IMR-90 (cell line): ENCODE measurements at regions not wholly inside any gene's neighbourhood (a gene's known extent, or its start where the extent isn't known, plus 50 kb on each side); places are given as distances from the start of the nearest gene placed in this dataset.

Experiments
- ATAC-seq: fragments of 200-7000 bp; cut with Tn5 transposase; 2 replicates; pipeline ENCODE4 v1.9.1; 2020; ENCODE audit warnings: low read depth, mild to moderate bottlenecking, moderate library complexity
- BruUV-seq: library from RNA; stranded (reverse); fragments of 400-500 nt; replicated peaks from 2 replicates; lab custom pipeline; 2021; lab: Mats Ljungman, UMichigan
- CTCF ChIA-PET: fragments of 300-600 bp; formaldehyde crosslinking; extraction: SDS; loops from one replicate; lab custom pipeline; 2021; ENCODE audit warnings: antibody characterized with exemption; lab: Yijun Ruan, JAX
- POLR2A ChIA-PET: fragments of 300-600 bp; sonication (Branson Sonifier 250); formaldehyde crosslinking; loops from one replicate; lab custom pipeline; 2022; ENCODE audit warnings: antibody characterized with exemption; ENCODE audit not compliant: unreplicated experiment; lab: Charles Lee
- DNase-seq: peaks from one replicate; pipeline ENCODE4 v3.0.0; 2013
- H2AFZ ChIP-seq: replicated peaks from 2 replicates; pipeline ENCODE3; 2013; ENCODE audit warnings: low read length, mild to moderate bottlenecking; ENCODE audit not compliant: poor library complexity
- H2AK5ac ChIP-seq: 2 replicates; pipeline ENCODE4 v1.6.1; 2013; ENCODE audit warnings: low read depth, low read length, inconsistent platforms
- H2AK9ac ChIP-seq: replicated peaks from 2 replicates; pipeline ENCODE3; 2013; ENCODE audit warnings: mild to moderate bottlenecking, low read depth, low read length, moderate library complexity; ENCODE audit not compliant: poor library complexity
- H2BK120ac ChIP-seq: 2 replicates; pipeline ENCODE4 v1.6.1; 2013; ENCODE audit warnings: low read depth, low read length, inconsistent platforms
- H2BK15ac ChIP-seq: 3 replicates; pipeline ENCODE4 v1.6.1; 2013; ENCODE audit warnings: low read depth, low read length, inconsistent platforms
- H2BK20ac ChIP-seq: 2 replicates; pipeline ENCODE4 v1.6.1; 2013; ENCODE audit warnings: low read depth, mild to moderate bottlenecking, inconsistent platforms, low read length, moderate library complexity
- H2BK5ac ChIP-seq: 2 replicates; pipeline ENCODE4 v1.6.1; 2013; ENCODE audit warnings: mild to moderate bottlenecking, low read depth, low read length, inconsistent platforms; ENCODE audit not compliant: poor library complexity, severe bottlenecking
- H3K14ac ChIP-seq: replicated peaks from 2 replicates; pipeline ENCODE4 v1.6.1; 2013; ENCODE audit warnings: low read depth, low read length, inconsistent platforms
- H3K18ac ChIP-seq: 2 replicates; pipeline ENCODE4 v1.6.1; 2013; ENCODE audit warnings: low read depth, low read length, control low read depth
- H3K23ac ChIP-seq: 2 replicates; pipeline ENCODE4 v1.6.1; 2013; ENCODE audit warnings: low read depth, low read length, inconsistent platforms
- H3K27ac ChIP-seq: 2 replicates; pipeline ENCODE4 v1.5.1; 2013; ENCODE audit warnings: mild to moderate bottlenecking, control low read depth, low read length; ENCODE audit not compliant: insufficient read depth
- H3K27me3 ChIP-seq: 2 replicates; pipeline ENCODE4 v1.6.1; 2013; ENCODE audit warnings: low read length; ENCODE audit not compliant: control insufficient read depth, insufficient read depth
- H3K36me3 ChIP-seq: 2 replicates; pipeline ENCODE4 v1.6.1; 2013; ENCODE audit warnings: low read length, mixed read lengths; ENCODE audit not compliant: control insufficient read depth, insufficient read depth
- H3K4ac ChIP-seq: 2 replicates; pipeline ENCODE4 v1.6.1; 2013; ENCODE audit warnings: low read depth, low read length, inconsistent platforms
- H3K4me1 ChIP-seq: 2 replicates; pipeline ENCODE4 v1.6.1; 2013; ENCODE audit warnings: low read length, mixed read lengths; ENCODE audit not compliant: control insufficient read depth, insufficient read depth
- H3K4me2 ChIP-seq: 2 replicates; pipeline ENCODE4 v1.6.1; 2013; ENCODE audit warnings: low read depth, mild to moderate bottlenecking, control low read depth, low read length, moderate library complexity
- H3K4me3 ChIP-seq: 2 replicates; pipeline ENCODE4 v1.5.1; 2013; ENCODE audit warnings: low read depth, mild to moderate bottlenecking, control low read depth, low read length, moderate library complexity; ENCODE audit not compliant: insufficient read depth
- H3K56ac ChIP-seq: 2 replicates; pipeline ENCODE4 v1.6.1; 2013; ENCODE audit warnings: low read length, inconsistent platforms; ENCODE audit not compliant: insufficient read depth; ENCODE audit errors: extremely low read depth
- H3K79me1 ChIP-seq, 2 experiments: 2 replicates each; pipeline ENCODE4 v1.6.1; 2013; ENCODE audit warnings: low read length in 2 of 2, inconsistent platforms in 1 of 2, low read depth in 1 of 2
- H3K9ac ChIP-seq: 2 replicates; pipeline ENCODE4 v1.6.1; 2013; ENCODE audit warnings: low read depth, low read length, control low read depth
- H3K9me1 ChIP-seq: 2 replicates; pipeline ENCODE4 v1.6.1; 2013; ENCODE audit warnings: low read length, inconsistent platforms; ENCODE audit not compliant: insufficient read depth
- H3K9me3 ChIP-seq: 2 replicates; pipeline ENCODE4 v1.6.1; 2013; ENCODE audit warnings: low read length; ENCODE audit not compliant: control insufficient read depth, insufficient read depth
- H4K20me1 ChIP-seq: 2 replicates; pipeline ENCODE4 v1.6.1; 2013; ENCODE audit warnings: low read length, inconsistent platforms; ENCODE audit not compliant: insufficient read depth
- H4K5ac ChIP-seq: 2 replicates; pipeline ENCODE4 v1.6.1; 2013; ENCODE audit warnings: mild to moderate bottlenecking, low read depth, low read length, control low read depth
- H4K8ac ChIP-seq, 2 experiments: 2 replicates each; pipeline ENCODE4 v1.6.1; 2013; ENCODE audit warnings: low read depth in 2 of 2, low read length in 2 of 2, control low read depth in 1 of 2, inconsistent platforms in 1 of 2
- H4K91ac ChIP-seq: 2 replicates; pipeline ENCODE4 v1.6.1; 2013; ENCODE audit warnings: low read depth, low read length, inconsistent platforms; ENCODE audit not compliant: insufficient read depth
- ELK1 ChIP-seq: fragments of 150-350 bp; IDR thresholded peaks from 2 replicates; pipeline ENCODE4 v1.6.1; 2016; ENCODE audit warnings: low read depth, mild to moderate bottlenecking, low read length, moderate library complexity, borderline replicate concordance
- MAFK ChIP-seq: IDR thresholded peaks from 2 replicates; pipeline ENCODE4 v1.6.1; 2012; ENCODE audit warnings: low read depth, low read length, improper control_type of control experiment
- MXI1 ChIP-seq: IDR thresholded peaks from 2 replicates; pipeline ENCODE4 v1.6.1; 2012; ENCODE audit warnings: low read depth, mild to moderate bottlenecking, low read length, moderate library complexity, borderline replicate concordance
- RAD21 ChIP-seq: IDR thresholded peaks from 2 replicates; pipeline ENCODE4 v1.6.1; 2012; ENCODE audit warnings: low read length, improper control_type of control experiment
- USF2 ChIP-seq: fragments of 150-350 bp; IDR thresholded peaks from 2 replicates; pipeline ENCODE4 v1.6.1; 2017; ENCODE audit warnings: mild to moderate bottlenecking, antibody characterized with exemption, low read length, low read depth
- WGBS, 2 experiments: methylation state at CpG; one replicate each; pipeline versions ENCODE4 v1.1.5 to v1.1.7; 2013; ENCODE audit warnings: missing lambda C conversion rate in 2 of 2; ENCODE audit not compliant: insufficient read length in 1 of 2; ENCODE audit errors: extremely low coverage in 2 of 2; 5-methylcytosine and 5-hydroxymethylcytosine counted together
- dilution Hi-C: fragments of 300-500 bp; cut with HindIII; formaldehyde crosslinking; loops from one replicate; pipeline ENCODE4 v1.14.3; 2018; ENCODE audit warnings: low sequenced_read_pairs; ENCODE audit not compliant: unreplicated experiment
- in situ Hi-C: fragments of 300-500 bp; cut with MboI; formaldehyde crosslinking; loops from 3 replicates; pipeline ENCODE4 v1.14.3; 2019; ENCODE audit warnings: low sequenced_read_pairs, inconsistent platforms, mixed read lengths
- intact Hi-C: fragments of 100-400 bp; cut with micrococcal nuclease; formaldehyde crosslinking; loops from 2 replicates; pipeline ENCODE4 v1.10.0; 2022

- H3K36me3 ChIP-seq = no peaks in the 10 kb centered on the region
- H3K27me3 ChIP-seq = no peaks in the 10 kb centered on the region
- no peak overlapping the region for H3K4me2 ChIP-seq
- no peak overlapping the region for H3K56ac ChIP-seq
- H3K4me1 ChIP-seq = no peaks in the 10 kb centered on the region
- H3K79me1 ChIP-seq = no peaks in the 10 kb centered on the region
- in situ Hi-C loops (no loop called here), dilution Hi-C loops (no loop called here), intact Hi-C loops (no loop called here)
- no peak overlapping the region for H4K5ac ChIP-seq
- H3K27ac ChIP-seq = no peak overlapping the region
- peaks cover 28% of the 10 kb centered on the region for H3K9me3 ChIP-seq
- no peak overlapping the region for H2BK15ac ChIP-seq
- no peak overlapping the region for H3K14ac ChIP-seq
- no peak overlapping the region for H3K9ac ChIP-seq
- H2AK9ac ChIP-seq = no peak overlapping the region
- no peak overlapping the region for H2AK5ac ChIP-seq
- no peak overlapping the region for H3K4me3 ChIP-seq
- no peak overlapping the region for H3K4ac ChIP-seq
- DNase-seq (no peak), ATAC-seq (no peak)
- POLR2A ChIA-PET = no interaction called here
- no TSS peak for BruUV-seq
- H4K8ac ChIP-seq = no peak overlapping the region
- H3K18ac ChIP-seq = no peak overlapping the region
- H2BK5ac ChIP-seq = no peak overlapping the region
- CTCF ChIA-PET = no interaction called here
- H4K91ac ChIP-seq = no peak overlapping the region
- no peak overlapping the region for H2AFZ ChIP-seq
- 100% methylated on average over 1 of the region's 5 CpGs; no CpG with 5 or more reads in 1 of the 2 experiments for WGBS, 2 experiments
- no peaks in the 10 kb centered on the region for H3K9me1 ChIP-seq
- TF ChIP-seq RAD21 (no peak), ELK1 (no peak), USF2 (no peak), MAFK (no peak), MXI1 (no peak)
- H2BK120ac ChIP-seq = no peak overlapping the region
- no peak overlapping the region for H2BK20ac ChIP-seq
- H4K20me1 ChIP-seq = no peaks in the 10 kb centered on the region
- H3K23ac ChIP-seq = no peak overlapping the region
Measured at GRCh38 chr15:27690290-27690689, 408.8 kb downstream of the OCA2 start.
